H9 (cell line): ENCODE measurements at regions not wholly inside any gene's neighbourhood (a gene's known extent, or its start where the extent isn't known, plus 50 kb on each side); places are given as distances from the start of the nearest gene placed in this dataset.

Experiments
- DNase-seq: peaks from one replicate; pipeline ENCODE4 v3.0.0-alpha.2; 2017
- H2AFZ ChIP-seq: one replicate; pipeline ENCODE4 v1.6.1; 2013; ENCODE audit warnings: mild to moderate bottlenecking, low read length, control low read depth, moderate library complexity
- H2AK5ac ChIP-seq: 2 replicates; pipeline ENCODE4 v1.6.1; 2013; ENCODE audit warnings: low read length, control low read depth, mixed read lengths; ENCODE audit not compliant: insufficient read length
- H2BK120ac ChIP-seq: one replicate; pipeline ENCODE4 v1.6.1; 2013; ENCODE audit warnings: low read depth, mild to moderate bottlenecking, low read length, control low read depth, inconsistent platforms; ENCODE audit not compliant: poor library complexity, severe bottlenecking
- H2BK12ac ChIP-seq: 2 replicates; pipeline ENCODE4 v1.6.1; 2013; ENCODE audit warnings: low read length, control low read depth, mixed read lengths, low read depth; ENCODE audit not compliant: insufficient read length
- H2BK15ac ChIP-seq: 2 replicates; pipeline ENCODE4 v1.6.1; 2013; ENCODE audit warnings: low read depth, low read length, control low read depth
- H2BK20ac ChIP-seq: one replicate; pipeline ENCODE4 v1.6.1; 2013; ENCODE audit warnings: low read depth, mild to moderate bottlenecking, low read length, control low read depth, inconsistent platforms; ENCODE audit not compliant: poor library complexity, severe bottlenecking
- H2BK5ac ChIP-seq: 2 replicates; pipeline ENCODE4 v1.6.1; 2013; ENCODE audit warnings: low read length, control low read depth, mixed read lengths; ENCODE audit not compliant: insufficient read length
- H3K14ac ChIP-seq: 2 replicates; pipeline ENCODE4 v1.6.1; 2013; ENCODE audit warnings: low read length, control low read depth; ENCODE audit not compliant: insufficient read depth
- H3K18ac ChIP-seq: 2 replicates; pipeline ENCODE4 v1.6.1; 2013; ENCODE audit warnings: low read depth, mild to moderate bottlenecking, mixed read lengths, low read length, control low read depth; ENCODE audit not compliant: insufficient read length
- H3K23ac ChIP-seq: 2 replicates; pipeline ENCODE4 v1.6.1; 2013; ENCODE audit warnings: low read length, control low read depth, mixed read lengths, low read depth; ENCODE audit not compliant: insufficient read length
- H3K23me2 ChIP-seq: 2 replicates; pipeline ENCODE4 v1.6.1; 2013; ENCODE audit warnings: low read depth, mild to moderate bottlenecking, mixed read lengths, low read length, control low read depth; ENCODE audit not compliant: insufficient read length, poor library complexity, severe bottlenecking
- H3K27ac ChIP-seq: 2 replicates; pipeline ENCODE4 v1.5.1; 2013; ENCODE audit warnings: low read length, control low read depth, mixed read lengths, low read depth; ENCODE audit not compliant: insufficient read length
- H3K27me3 ChIP-seq: 2 replicates; pipeline ENCODE4 v1.6.1; 2013; ENCODE audit warnings: low read length, control low read depth, inconsistent platforms; ENCODE audit not compliant: insufficient read depth
- H3K4ac ChIP-seq: 2 replicates; pipeline ENCODE4 v1.6.1; 2013; ENCODE audit warnings: low read depth, mild to moderate bottlenecking, control low read depth, inconsistent platforms, low read length, moderate library complexity
- H3K4me1 ChIP-seq: 2 replicates; pipeline ENCODE4 v1.6.1; 2013; ENCODE audit warnings: low read length, control low read depth, inconsistent platforms; ENCODE audit not compliant: insufficient read depth
- H3K4me2 ChIP-seq: 2 replicates; pipeline ENCODE4 v1.6.1; 2013; ENCODE audit warnings: low read length, control low read depth, mixed read lengths; ENCODE audit not compliant: insufficient read length, insufficient read depth
- H3K56ac ChIP-seq: 2 replicates; pipeline ENCODE4 v1.6.1; 2013; ENCODE audit warnings: low read depth, mild to moderate bottlenecking, mixed read lengths, low read length, control low read depth; ENCODE audit not compliant: insufficient read length
- H3K79me1 ChIP-seq: 2 replicates; pipeline ENCODE4 v1.6.1; 2013; ENCODE audit warnings: low read depth, mild to moderate bottlenecking, moderate library complexity, low read length, control low read depth, inconsistent platforms; ENCODE audit not compliant: insufficient read depth, poor library complexity, severe bottlenecking
- H3K79me2 ChIP-seq: 2 replicates; pipeline ENCODE4 v1.6.1; 2013; ENCODE audit warnings: low read length, control low read depth, inconsistent platforms; ENCODE audit not compliant: insufficient read depth
- H3K9ac ChIP-seq: 2 replicates; pipeline ENCODE4 v1.6.1; 2013; ENCODE audit warnings: low read length, control low read depth, mixed read lengths; ENCODE audit not compliant: insufficient read length; ENCODE audit errors: extremely low read depth
- H3K9me3 ChIP-seq: one replicate; pipeline ENCODE4 v1.6.1; 2013; ENCODE audit warnings: low read depth, low read length, inconsistent platforms; ENCODE audit not compliant: control insufficient read depth
- H3T11ph ChIP-seq: one replicate; pipeline ENCODE4 v1.6.1; 2013; ENCODE audit warnings: mild to moderate bottlenecking, low read length, control low read depth, inconsistent platforms
- H4K20me1 ChIP-seq: one replicate; pipeline ENCODE4 v1.6.1; 2013; ENCODE audit not compliant: control insufficient read depth, insufficient read length, insufficient read depth
- H4K5ac ChIP-seq: 2 replicates; pipeline ENCODE4 v1.6.1; 2013; ENCODE audit warnings: low read depth, mild to moderate bottlenecking, mixed read lengths, low read length, control low read depth; ENCODE audit not compliant: insufficient read length
- H4K8ac ChIP-seq: replicated peaks from 2 replicates; pipeline ENCODE4 v1.6.1; 2013; ENCODE audit warnings: low read length, control low read depth, mixed read lengths, low read depth; ENCODE audit not compliant: insufficient read length
- H4K91ac ChIP-seq: 2 replicates; pipeline ENCODE4 v1.6.1; 2013; ENCODE audit warnings: low read depth, mild to moderate bottlenecking, moderate library complexity, mixed read lengths, low read length, control low read depth; ENCODE audit not compliant: insufficient read length
- H3K27ac Mint-ChIP-seq, 3 experiments: 2 replicates in 2 of 3; 3 replicates in 1 of 3; pipeline ENCODE4 v1.8.0; 2020 to 2021; ENCODE audit warnings: mixed read lengths in 3 of 3, mild to moderate bottlenecking in 1 of 3, moderate library complexity in 1 of 3
- H3K27me3 Mint-ChIP-seq: 2 replicates; pipeline ENCODE4 v1.8.0; 2021; ENCODE audit warnings: low read depth, mild to moderate bottlenecking, moderate library complexity, mixed read lengths
- H3K36me3 Mint-ChIP-seq, 3 experiments: 2 replicates in 2 of 3; 3 replicates in 1 of 3; pipeline ENCODE4 v1.8.0; 2020 to 2021; ENCODE audit warnings: low read depth in 3 of 3, mixed read lengths in 3 of 3; ENCODE audit not compliant: insufficient read depth in 1 of 3
- H3K4me1 Mint-ChIP-seq, 2 experiments: 2 replicates each; pipeline ENCODE4 v1.8.0; 2020; ENCODE audit warnings: mixed read lengths in 2 of 2
- H3K4me3 Mint-ChIP-seq, 2 experiments: 2 replicates in 1 of 2; 3 replicates in 1 of 2; pipeline ENCODE4 v1.8.0; 2020 to 2021; ENCODE audit warnings: mild to moderate bottlenecking in 2 of 2, mixed read lengths in 2 of 2, moderate library complexity in 1 of 2
- H3K9me3 Mint-ChIP-seq, 2 experiments: 2 replicates in 1 of 2; 3 replicates in 1 of 2; pipeline ENCODE4 v1.8.0; 2020; ENCODE audit warnings: mild to moderate bottlenecking in 2 of 2, mixed read lengths in 2 of 2, moderate library complexity in 1 of 2
- CTCF ChIP-seq: fragments of 200-600 bp; sonication (generic); conservative IDR thresholded peaks from 3 replicates; pipeline ENCODE4 v1.8.0; 2021; ENCODE audit warnings: antibody characterized with exemption, mild to moderate bottlenecking
- WGBS: extraction: QIAGEN DNeasy Blood & Tissue Kit; methylation state at CpG from one replicate; pipeline ENCODE4 v1.1.7; 2013; ENCODE audit warnings: missing lambda C conversion rate, low lambda C conversion rate, mixed read lengths; ENCODE audit not compliant: insufficient read length; ENCODE audit errors: extremely low coverage; 5-methylcytosine and 5-hydroxymethylcytosine counted together

DNA sequence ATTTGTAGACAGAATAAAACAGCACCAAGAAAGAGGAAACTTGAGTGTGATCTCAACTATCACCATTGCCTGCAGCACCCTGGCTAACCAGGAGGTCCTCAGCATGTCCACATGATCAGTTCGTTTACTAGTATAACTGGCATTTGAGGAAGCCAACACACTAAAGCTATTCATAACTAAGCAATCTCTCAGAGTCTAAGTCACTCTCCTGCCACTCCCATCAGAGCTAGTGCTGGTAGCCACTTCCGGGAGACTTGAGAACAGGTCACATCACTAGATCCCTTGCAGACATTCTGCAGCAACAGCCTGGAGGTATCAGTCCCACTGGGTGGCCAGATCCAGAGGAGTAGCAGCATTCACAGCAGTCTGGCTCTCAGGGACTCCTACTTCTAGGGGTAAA, 352.9 kb upstream of the OR4E1 start:
- Mint-ChIP-seq H3K36me3 (no peaks in the 10 kb centered on the region), H3K27me3 (no peaks in the 10 kb centered on the region), H3K4me1 (peaks cover 0 to 2% of the 10 kb centered on the region in 2 experiments; a peak in 1 of 4 replicates), H3K27ac (no peak overlapping the region; a peak in 1 of 7 replicates), H3K4me3 (no peak overlapping the region), H3K9me3 (no peaks in the 10 kb centered on the region)
- Histone ChIP-seq H3K4me1 (no peaks in the 10 kb centered on the region), H2BK15ac (no peak overlapping the region), H3K18ac (no peak overlapping the region), H3K23me2 (no peaks in the 10 kb centered on the region), H3K9ac (no peak overlapping the region), H3K79me1 (no peaks in the 10 kb centered on the region), H4K20me1 (no peaks in the 10 kb centered on the region), H3K56ac (no peak overlapping the region), H3K79me2 (no peaks in the 10 kb centered on the region), H2AFZ (no peak overlapping the region), H3K14ac (no peak overlapping the region), H2BK120ac (no peak overlapping the region), H2BK20ac (no peak overlapping the region), H4K91ac (no peak overlapping the region), H4K8ac (no peak overlapping the region), H3K27me3 (no peaks in the 10 kb centered on the region), H3K23ac (no peak overlapping the region), H2BK12ac (no peak overlapping the region), H3K27ac (no peak overlapping the region), H3K4ac (no peak overlapping the region), H2BK5ac (no peak overlapping the region), H4K5ac (no peak overlapping the region), H3K4me2 (no peak overlapping the region), H2AK5ac (no peak overlapping the region), H3T11ph (no peak overlapping the region), H3K9me3 (no peaks in the 10 kb centered on the region)
- no CpG with 5 or more reads among the region's 2 CpGs for WGBS
- TF ChIP-seq CTCF = no peak
- DNase-seq = no peak
